SIG-M5 treated with dmso at 0.1 percent for 504 hours (cell line): ENCODE measurements at regions not wholly inside any gene's neighbourhood (a gene's known extent, or its start where the extent isn't known, plus 50 kb on each side); places are given as distances from the start of the nearest gene placed in this dataset.

Experiments used
- DNase-seq: peaks from one replicate; lab custom pipeline; 2025; ENCODE audit not compliant: unreplicated experiment; lab: John Stamatoyannopoulos, UW

- no peak for DNase-seq
Observed at GRCh38 chr6:45830441-45831139, 185.1 kb downstream of the CLIC5 start.

- no peak for DNase-seq
Observed at GRCh38 chr6:45829873-45830272, 185.8 kb downstream of the CLIC5 start.

GRCh38 chr6:45827952-45828530 lies 187.6 kb downstream of the CLIC5 start:
- no peak for DNase-seq

GRCh38 chr6:45822873-45823272 lies 192.8 kb downstream of the CLIC5 start:
- no peak for DNase-seq

DNA sequence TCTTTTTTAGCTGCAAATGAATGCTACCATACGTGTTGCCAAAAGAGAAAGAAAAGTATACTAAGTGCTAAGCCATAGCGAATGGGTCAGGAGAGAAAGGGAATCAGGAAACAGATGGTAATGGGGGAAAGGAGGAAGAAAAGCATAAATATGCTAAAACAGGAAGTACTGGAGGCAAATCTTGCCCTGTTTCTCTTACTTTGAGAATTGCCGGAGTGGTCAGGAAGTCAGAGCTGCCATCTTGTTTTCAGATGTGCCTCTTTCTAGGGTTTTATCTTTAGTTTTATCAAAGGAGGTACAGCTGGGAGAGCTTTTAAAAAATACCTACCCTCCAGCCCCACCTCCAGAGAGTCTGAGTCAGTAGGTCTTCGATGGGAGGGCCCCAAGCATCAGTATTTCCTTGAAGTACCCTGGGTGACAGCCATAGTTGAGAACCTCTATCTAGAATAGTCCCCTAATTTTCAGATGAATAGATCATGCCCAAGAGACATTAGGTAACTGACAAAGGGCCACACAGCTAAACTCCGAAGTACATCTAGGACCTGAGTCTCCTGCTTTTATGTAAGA lies 193.3 kb downstream of the CLIC5 start:
- DNase-seq = no peak

DNA sequence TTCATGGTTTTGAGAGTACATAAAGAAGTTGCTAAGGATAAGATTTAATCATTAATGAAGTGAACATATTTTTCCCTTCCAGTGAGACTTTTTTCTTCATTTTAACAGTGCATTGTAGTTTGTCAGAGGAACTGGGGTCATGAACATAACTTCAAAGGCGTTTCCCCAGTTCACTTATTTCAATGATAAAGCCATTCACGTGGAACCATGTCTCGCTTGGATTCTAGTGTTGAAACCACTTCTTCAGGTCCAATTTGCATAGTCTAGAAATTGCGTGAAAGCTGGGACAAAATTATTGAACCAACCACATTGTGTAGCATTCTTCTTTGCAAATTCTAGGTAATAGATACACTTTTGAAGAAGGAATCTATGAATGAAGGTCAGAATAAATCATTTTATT lies 197.0 kb downstream of the CLIC5 start:
- no peak for DNase-seq

- no peak for DNase-seq
Observed at GRCh38 chr6:45816674-45817297, 198.9 kb downstream of the CLIC5 start.

DNA sequence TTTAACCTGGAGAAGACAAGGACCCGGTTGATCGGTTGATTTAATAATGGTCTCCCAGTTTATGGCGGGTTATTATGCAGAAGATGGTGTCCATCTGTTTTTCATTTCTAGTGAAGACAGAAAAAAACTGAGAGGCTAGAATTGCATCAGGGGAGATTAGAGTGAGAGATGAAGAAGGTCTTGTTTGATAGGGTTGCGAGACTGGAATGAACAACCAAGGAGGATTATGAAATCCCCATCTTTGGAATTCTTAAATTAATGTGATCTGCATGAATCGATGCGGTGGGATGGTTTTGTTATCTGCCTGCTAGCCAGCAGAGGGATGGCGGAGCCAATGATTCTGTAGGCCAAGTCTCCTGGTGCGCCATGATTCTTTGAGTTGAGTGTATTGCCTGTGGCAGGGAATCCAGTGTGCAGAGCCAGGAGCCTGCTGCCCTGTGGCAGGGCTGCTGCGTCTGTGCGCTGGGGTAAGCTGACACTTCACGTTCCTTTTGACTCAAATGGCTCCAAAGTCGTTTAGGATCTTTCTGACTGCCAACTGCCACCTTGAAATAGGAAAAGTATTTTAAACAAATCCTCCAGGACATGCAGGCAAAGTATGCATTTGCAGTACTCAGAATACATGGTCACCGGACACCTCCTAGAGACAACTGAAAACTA lies 200.1 kb downstream of the CLIC5 start:
- no peak for DNase-seq

DNA sequence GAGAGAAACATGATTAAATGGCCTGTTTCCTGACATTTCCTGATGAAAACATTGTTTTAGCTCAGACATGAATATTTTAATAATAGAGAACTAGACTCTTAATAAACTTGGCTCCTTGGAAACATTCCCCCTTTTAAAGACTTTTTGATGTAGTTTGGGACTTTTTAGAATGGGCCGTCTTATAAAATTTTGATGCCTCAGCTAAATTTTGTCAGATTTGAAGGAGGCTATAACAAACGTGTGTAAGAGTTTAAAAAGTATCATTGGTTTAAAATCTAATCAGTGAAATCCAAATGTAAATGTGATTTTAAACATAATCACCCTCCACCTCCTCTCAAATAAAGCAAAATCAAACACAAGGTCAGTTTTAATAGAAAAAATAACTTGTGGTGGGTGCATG lies 200.9 kb downstream of the CLIC5 start:
- DNase-seq = no peak

DNA sequence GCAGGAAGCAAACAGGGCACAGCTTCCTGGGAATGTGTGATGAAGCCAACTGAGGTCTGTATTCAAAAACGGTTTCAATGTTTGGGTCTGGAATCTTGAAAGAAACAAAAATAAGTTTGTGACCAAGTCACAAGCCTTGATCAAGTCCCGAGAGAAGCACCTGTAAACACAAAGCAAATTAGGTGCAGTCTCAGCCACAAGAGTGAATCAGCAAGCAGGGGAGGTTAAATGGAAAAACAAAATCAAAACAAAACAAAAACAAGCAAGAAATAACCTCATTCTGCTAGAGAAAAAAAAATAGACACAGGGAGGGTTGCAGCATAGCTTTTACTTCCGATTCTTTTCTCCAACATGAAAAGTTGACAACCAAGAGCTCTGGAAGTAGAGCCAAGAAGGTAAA lies 201.7 kb downstream of the CLIC5 start:
- no peak for DNase-seq

GRCh38 chr6:45812922-45813321 lies 202.7 kb downstream of the CLIC5 start:
- DNase-seq = no peak

GRCh38 chr6:45808917-45809316 lies 206.7 kb downstream of the CLIC5 start:
- DNase-seq = no peak

DNA sequence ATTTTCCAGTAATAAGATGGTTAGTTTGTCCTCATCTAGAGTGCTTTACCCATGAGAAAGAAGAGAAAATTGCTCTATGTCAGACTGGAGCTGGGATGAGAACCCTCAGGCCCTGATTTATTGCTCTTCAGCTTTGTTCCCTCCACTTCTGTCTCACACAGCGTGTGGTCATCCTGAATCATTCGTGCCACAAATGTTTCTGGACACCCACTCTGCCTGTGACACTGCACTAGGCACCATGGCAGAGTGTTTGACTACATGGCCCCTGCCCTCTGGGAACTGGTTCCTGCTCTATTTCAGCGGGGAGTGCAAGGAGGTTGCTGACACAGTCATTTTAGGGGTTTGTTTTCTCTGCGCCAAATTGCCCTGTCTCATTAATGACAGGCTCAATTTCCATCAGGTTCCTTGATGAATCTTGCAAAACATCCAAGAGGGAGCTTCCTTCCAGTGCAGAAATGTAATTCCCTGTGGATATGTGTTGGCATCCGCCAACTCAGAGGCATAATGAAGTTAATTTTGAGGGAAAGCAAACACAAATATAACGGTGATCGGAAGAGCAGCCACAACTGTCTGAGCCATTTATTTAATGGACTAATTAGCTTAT lies 207.5 kb downstream of the CLIC5 start:
- no peak for DNase-seq

- no peak for DNase-seq
Observed at GRCh38 chr6:45807311-45808041, 208.2 kb downstream of the CLIC5 start.

DNA sequence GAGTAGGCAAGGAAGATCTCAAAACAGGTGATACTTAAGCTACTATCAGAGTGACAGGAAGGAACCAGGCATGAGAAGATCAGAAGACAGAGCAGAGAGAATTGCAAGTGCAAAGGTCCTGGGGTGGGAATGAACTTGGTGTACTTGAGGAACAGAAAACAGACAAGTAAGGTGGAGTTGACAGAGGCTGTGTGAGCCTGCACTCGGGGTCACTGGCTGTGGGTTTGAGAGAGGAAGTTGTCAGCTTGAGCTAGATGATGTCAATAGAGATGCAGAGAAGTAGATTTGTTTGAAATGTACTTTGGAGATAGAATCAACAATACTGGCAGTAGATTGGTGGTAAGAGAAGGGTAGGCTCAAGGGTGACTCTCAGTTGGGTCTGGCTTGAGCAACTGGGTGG lies 209.5 kb downstream of the CLIC5 start:
- DNase-seq = no peak

DNA sequence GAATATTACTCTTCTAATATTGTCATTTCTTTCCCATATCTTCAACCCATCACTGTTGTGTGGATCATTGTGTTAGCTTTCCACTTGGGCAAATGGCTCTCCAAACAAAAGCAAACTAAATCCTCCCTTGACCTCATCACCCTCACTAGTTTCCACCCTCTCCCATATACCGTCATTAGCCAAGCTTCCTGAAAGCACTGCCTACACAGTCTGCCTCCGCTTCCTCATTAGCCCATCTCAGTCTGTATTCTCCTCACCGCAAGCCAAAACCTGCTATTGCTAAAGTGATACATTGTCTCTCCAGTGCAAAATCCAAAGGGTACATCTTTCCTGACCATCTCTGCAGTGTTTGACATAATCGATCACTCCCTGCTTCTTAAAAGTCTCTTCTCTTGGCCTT lies 212.6 kb downstream of the CLIC5 start:
- no peak for DNase-seq

DNA sequence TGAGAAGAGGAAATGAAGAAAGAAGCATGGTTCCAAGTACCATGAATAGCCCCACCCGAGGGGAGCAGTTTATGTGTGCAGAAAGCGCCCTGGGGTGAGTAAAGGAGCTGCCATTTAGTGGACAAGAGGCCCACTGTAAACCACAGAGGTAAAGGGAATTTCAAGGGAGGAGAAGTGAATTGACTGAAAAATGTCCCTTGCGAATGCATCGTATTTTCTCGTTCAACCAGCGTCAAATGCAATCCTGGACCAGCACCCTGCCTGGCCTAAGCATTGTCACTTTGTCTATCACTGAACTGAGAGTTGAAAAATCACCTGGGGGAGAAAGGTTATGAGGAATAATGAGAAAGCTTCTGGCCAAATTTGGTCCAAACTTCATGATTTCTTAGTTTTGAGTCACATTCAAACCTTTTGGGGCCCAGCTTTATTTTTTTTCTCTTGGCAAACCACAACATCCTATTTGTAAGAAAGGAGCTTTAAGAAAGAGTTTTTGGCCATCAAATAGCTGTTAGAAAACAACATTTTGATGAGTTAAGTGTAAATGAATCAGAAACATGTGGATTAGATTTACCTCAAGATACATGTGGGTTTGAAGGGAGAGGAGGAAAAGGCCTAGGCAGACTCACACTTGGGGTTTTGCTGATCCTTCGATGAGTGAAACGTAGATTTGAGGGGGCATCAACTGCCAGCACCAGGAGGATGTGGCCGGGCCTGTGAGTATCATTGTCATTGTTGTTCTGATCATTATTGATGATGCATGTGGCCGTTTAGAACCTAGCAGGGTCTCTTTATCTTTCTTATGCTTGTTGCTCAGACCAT lies 214.0 kb downstream of the CLIC5 start:
- no peak for DNase-seq

DNA sequence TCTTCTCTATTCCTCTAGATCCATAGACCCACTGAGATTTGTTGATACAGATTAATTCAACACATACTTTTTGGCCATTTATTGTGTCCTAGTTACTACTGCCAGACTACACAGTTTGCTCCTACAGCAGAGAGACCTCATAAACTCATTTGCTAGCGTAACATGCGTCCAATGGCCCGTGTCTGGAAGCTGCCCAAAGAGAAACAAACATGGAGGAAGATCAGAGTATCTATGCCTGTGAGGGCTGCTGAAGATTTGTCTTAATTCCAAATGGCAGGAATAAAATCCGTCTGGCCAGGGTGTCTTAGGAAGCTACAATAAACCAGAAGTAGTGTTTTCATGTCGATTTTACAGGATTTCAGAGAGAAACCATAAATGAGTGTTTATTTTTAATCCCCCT lies 214.7 kb downstream of the CLIC5 start:
- no peak for DNase-seq

- no peak for DNase-seq
Observed at GRCh38 chr6:45795678-45796077, 220.0 kb downstream of the CLIC5 start.

DNA sequence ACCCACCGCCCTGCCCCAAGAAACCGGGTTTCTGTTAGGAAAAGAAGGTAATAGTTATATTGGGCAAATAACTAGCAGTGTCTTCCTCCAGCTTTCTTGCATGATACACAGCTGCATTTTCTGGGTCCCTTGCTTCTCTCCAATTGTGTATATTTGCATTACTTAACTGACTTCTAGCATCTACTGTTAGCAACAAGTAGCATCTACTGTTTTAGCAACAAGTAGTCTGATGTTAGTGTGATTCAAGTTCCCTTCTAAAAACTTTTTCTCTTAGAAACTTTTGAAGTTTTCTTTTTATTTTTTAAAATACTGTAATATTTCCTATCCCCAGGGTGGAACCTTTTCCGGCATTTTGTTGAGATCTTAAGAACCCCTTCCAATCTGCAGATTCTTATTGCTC lies 221.2 kb downstream of the CLIC5 start:
- DNase-seq = no peak
